CD4-positive, alpha-beta T cell treated with Interleukin-15 for 4 hours (primary cell): ENCODE measurements at regions not wholly inside any gene's neighbourhood (a gene's known extent, or its start where the extent isn't known, plus 50 kb on each side); places are given as distances from the start of the nearest gene placed in this dataset.

Experiments used
- DNase-seq: peaks from one replicate; pipeline ENCODE4 v3.0.0-alpha.2; 2020; ENCODE audit warnings: low spot score

- no peak for DNase-seq
These were observed 180.1 kb upstream of the ARID2 start for GRCh38 chr12:45549337-45549902.

- DNase-seq, result no peak
These were observed 176.3 kb upstream of the ARID2 start for GRCh38 chr12:45553204-45553603.

GRCh38 chr12:45557016-45557415 lies 172.5 kb upstream of the ARID2 start:
- DNase-seq, result no peak

- no peak for DNase-seq
These were observed 171.2 kb upstream of the ARID2 start for GRCh38 chr12:45558353-45558752.

GRCh38 chr12:45559537-45559936 lies 170.0 kb upstream of the ARID2 start:
- DNase-seq, result no peak

GRCh38 chr12:45560689-45561088 lies 168.8 kb upstream of the ARID2 start:
- DNase-seq, result no peak

GRCh38 chr12:45561488-45561887 lies 168.0 kb upstream of the ARID2 start:
- no peak for DNase-seq

GRCh38 chr12:45565590-45565989 lies 163.9 kb upstream of the ARID2 start:
- no peak for DNase-seq

- no peak for DNase-seq
These were observed 163.2 kb upstream of the ARID2 start for GRCh38 chr12:45566257-45566656.

- no peak for DNase-seq
These were observed 160.7 kb upstream of the ARID2 start for GRCh38 chr12:45568808-45569207.

GRCh38 chr12:45570501-45570900 lies 159.0 kb upstream of the ARID2 start:
- DNase-seq, result no peak

GRCh38 chr12:45572114-45572513 lies 157.4 kb upstream of the ARID2 start:
- DNase-seq, result no peak

GRCh38 chr12:45575417-45575816 lies 154.1 kb upstream of the ARID2 start:
- DNase-seq, result no peak

GRCh38 chr12:45575823-45576475 lies 153.6 kb upstream of the ARID2 start:
- no peak for DNase-seq

GRCh38 chr12:45577844-45578399 lies 151.6 kb upstream of the ARID2 start:
- no peak for DNase-seq

GRCh38 chr12:45580356-45580969 lies 149.0 kb upstream of the ARID2 start:
- DNase-seq, result no peak

GRCh38 chr12:45581112-45581511 lies 148.4 kb upstream of the ARID2 start:
- no peak for DNase-seq

GRCh38 chr12:45582536-45582935 lies 147.0 kb upstream of the ARID2 start:
- DNase-seq, result no peak

GRCh38 chr12:45582986-45583659 lies 146.4 kb upstream of the ARID2 start:
- no peak for DNase-seq

GRCh38 chr12:45584336-45584735 lies 145.2 kb upstream of the ARID2 start:
- DNase-seq, result no peak

GRCh38 chr12:45585522-45586230 lies 143.8 kb upstream of the ARID2 start:
- no peak for DNase-seq

- no peak for DNase-seq
These were observed 143.0 kb upstream of the ARID2 start for GRCh38 chr12:45586486-45586885.
